ENCODE measurements at regions not wholly inside any gene's neighbourhood (a gene's known extent, or its start where the extent isn't known, plus 50 kb on each side); places are given as distances from the start of the nearest gene placed in this dataset.

DNA sequence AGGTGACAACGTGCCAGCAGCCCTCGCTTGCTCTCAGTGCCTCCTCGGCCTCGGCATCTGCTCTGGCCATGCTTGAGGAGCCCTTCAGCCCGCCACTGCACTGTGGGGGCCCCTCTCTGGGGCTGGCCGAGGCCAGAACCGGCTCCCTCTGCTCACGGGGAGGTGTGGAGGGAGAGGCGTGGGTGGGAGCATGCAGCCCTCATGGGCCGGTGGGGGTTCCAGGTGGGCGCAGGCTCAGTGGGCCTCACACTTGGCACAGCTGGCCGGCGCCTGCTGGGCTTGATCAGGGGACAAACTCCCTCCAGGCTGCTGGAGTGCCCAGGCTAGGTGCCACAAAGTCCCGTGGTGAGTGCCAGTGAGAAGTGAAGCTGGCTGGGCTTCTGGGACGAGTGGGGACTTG is 566.6 kb upstream of the ID4 start:
- no peak for TF ChIP-seq POLR2AphosphoS5 (IDR thresholded peaks at IDR 0.05; ENCODE audit: control insufficient read depth, insufficient read depth, low read depth, low read length)
- TF ChIP-seq, protein P1, sequence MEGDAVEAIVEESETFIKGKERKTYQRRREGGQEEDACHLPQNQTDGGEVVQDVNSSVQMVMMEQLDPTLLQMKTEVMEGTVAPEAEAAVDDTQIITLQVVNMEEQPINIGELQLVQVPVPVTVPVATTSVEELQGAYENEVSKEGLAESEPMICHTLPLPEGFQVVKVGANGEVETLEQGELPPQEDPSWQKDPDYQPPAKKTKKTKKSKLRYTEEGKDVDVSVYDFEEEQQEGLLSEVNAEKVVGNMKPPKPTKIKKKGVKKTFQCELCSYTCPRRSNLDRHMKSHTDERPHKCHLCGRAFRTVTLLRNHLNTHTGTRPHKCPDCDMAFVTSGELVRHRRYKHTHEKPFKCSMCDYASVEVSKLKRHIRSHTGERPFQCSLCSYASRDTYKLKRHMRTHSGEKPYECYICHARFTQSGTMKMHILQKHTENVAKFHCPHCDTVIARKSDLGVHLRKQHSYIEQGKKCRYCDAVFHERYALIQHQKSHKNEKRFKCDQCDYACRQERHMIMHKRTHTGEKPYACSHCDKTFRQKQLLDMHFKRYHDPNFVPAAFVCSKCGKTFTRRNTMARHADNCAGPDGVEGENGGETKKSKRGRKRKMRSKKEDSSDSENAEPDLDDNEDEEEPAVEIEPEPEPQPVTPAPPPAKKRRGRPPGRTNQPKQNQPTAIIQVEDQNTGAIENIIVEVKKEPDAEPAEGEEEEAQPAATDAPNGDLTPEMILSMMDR (IDR thresholded peaks at IDR 0.05 in 2 of 3, conservative IDR thresholded peaks at IDR 0.05 in 1 of 3; ENCODE audit: insufficient read depth in 2 of 3, low read depth in 1 of 3, low read length in 3 of 3): no peak
- TF ChIP-seq JUND (IDR thresholded peaks at IDR 0.05; ENCODE audit: borderline replicate concordance, low read depth, low read length): no peak
- TF ChIP-seq JUND (tag; IDR thresholded peaks at IDR 0.05; ENCODE audit: borderline replicate concordance, low read depth, low read length): no peak
- TF ChIP-seq USF1 (CRISPR knock-in tag; IDR thresholded peaks at IDR 0.05): no peak
- TF ChIP-seq EZH2 (IDR thresholded peaks at IDR 0.05; ENCODE audit: borderline replicate concordance, low read depth, low read length): no peak
- TF ChIP-seq YY1 (IDR thresholded peaks at IDR 0.05; ENCODE audit: borderline replicate concordance in 1 of 3, control insufficient read depth in 1 of 3, extremely low read depth in 1 of 3, insufficient read depth in 3 of 3, insufficient read length in 1 of 3, insufficient replicate concordance in 2 of 3, low read depth in 1 of 3, low read length in 2 of 3): no peak
- no peak for TF ChIP-seq DPF2 (IDR thresholded peaks at IDR 0.05)
- TF ChIP-seq ZFX (CRISPR knock-in tag; IDR thresholded peaks at IDR 0.05): no peak
- TF ChIP-seq, protein P2, sequence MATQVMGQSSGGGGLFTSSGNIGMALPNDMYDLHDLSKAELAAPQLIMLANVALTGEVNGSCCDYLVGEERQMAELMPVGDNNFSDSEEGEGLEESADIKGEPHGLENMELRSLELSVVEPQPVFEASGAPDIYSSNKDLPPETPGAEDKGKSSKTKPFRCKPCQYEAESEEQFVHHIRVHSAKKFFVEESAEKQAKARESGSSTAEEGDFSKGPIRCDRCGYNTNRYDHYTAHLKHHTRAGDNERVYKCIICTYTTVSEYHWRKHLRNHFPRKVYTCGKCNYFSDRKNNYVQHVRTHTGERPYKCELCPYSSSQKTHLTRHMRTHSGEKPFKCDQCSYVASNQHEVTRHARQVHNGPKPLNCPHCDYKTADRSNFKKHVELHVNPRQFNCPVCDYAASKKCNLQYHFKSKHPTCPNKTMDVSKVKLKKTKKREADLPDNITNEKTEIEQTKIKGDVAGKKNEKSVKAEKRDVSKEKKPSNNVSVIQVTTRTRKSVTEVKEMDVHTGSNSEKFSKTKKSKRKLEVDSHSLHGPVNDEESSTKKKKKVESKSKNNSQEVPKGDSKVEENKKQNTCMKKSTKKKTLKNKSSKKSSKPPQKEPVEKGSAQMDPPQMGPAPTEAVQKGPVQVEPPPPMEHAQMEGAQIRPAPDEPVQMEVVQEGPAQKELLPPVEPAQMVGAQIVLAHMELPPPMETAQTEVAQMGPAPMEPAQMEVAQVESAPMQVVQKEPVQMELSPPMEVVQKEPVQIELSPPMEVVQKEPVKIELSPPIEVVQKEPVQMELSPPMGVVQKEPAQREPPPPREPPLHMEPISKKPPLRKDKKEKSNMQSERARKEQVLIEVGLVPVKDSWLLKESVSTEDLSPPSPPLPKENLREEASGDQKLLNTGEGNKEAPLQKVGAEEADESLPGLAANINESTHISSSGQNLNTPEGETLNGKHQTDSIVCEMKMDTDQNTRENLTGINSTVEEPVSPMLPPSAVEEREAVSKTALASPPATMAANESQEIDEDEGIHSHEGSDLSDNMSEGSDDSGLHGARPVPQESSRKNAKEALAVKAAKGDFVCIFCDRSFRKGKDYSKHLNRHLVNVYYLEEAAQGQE (IDR thresholded peaks at IDR 0.05; ENCODE audit: borderline replicate concordance): no peak
- TF ChIP-seq, protein P2 (CRISPR knock-in tag; IDR thresholded peaks at IDR 0.05; ENCODE audit: low read depth): no peak
- TF ChIP-seq, protein P3, sequence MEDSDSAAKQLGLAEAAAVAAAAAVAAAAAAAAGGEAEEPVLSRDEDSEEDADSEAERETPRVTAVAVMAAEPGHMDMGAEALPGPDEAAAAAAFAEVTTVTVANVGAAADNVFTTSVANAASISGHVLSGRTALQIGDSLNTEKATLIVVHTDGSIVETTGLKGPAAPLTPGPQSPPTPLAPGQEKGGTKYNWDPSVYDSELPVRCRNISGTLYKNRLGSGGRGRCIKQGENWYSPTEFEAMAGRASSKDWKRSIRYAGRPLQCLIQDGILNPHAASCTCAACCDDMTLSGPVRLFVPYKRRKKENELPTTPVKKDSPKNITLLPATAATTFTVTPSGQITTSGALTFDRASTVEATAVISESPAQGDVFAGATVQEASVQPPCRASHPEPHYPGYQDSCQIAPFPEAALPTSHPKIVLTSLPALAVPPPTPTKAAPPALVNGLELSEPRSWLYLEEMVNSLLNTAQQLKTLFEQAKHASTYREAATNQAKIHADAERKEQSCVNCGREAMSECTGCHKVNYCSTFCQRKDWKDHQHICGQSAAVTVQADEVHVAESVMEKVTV (CRISPR knock-in tag; IDR thresholded peaks at IDR 0.05): no peak
- no peak for TF ChIP-seq ZNF668 (CRISPR knock-in tag; IDR thresholded peaks at IDR 0.05)
- TF ChIP-seq TRIM25 (IDR thresholded peaks at IDR 0.05; ENCODE audit: borderline replicate concordance): no peak
- no peak for TF ChIP-seq GABPA (tag; conservative IDR thresholded peaks at IDR 0.05; ENCODE audit: low read depth)
- TF ChIP-seq, protein P4, sequence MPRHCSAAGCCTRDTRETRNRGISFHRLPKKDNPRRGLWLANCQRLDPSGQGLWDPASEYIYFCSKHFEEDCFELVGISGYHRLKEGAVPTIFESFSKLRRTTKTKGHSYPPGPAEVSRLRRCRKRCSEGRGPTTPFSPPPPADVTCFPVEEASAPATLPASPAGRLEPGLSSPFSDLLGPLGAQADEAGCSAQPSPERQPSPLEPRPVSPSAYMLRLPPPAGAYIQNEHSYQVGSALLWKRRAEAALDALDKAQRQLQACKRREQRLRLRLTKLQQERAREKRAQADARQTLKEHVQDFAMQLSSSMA (CRISPR knock-in tag; IDR thresholded peaks at IDR 0.05): no peak
